HG03108 (cell line): ENCODE measurements at regions not wholly inside any gene's neighbourhood (a gene's known extent, or its start where the extent isn't known, plus 50 kb on each side); places are given as distances from the start of the nearest gene placed in this dataset.

Experiments used
- ATAC-seq: cut with Tn5 transposase; IDR thresholded peaks from one replicate; pipeline ENCODE4 v1.9.1; 2021; ENCODE audit warnings: moderate library complexity; ENCODE audit not compliant: unreplicated experiment

DNA sequence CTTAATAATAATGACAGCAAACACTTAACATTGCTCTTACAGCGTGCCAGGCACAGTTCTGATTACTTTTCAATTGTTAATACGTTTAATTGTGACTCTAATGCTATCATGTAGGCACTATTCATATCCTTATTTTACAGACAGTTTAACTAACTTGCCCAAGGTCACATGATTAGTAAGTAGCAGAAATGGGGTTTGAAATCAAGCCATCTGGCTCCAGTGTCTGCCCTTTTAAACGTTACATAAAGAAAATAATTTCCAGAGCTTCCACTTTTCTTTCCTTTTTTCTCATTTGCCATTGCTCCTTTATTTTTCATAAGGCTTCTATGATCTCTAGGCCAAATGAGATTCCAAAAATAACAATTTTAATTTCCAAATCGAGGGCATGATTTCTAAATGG, 50.6 kb upstream of the IKZF2 start:
- ATAC-seq: no peak

DNA sequence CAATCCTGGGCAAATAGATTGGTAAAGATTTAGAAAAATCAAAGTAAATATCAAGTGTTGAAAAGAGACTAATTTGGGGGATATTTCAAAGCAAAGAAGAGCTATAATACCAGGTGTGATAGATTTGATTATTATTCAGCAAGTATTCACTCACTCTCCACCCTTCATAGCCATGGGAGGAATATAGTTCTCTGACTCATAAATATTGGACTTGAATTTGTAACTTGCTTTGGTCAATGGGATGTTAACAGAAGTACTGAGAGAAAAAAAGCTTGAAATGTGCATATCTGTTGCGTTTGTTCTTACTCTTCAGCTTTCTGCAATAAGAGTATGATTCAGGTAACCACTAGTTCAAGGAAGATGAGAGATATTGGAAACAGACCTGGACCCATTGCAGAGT, 54.5 kb upstream of the IKZF2 start:
- no peak for ATAC-seq

DNA sequence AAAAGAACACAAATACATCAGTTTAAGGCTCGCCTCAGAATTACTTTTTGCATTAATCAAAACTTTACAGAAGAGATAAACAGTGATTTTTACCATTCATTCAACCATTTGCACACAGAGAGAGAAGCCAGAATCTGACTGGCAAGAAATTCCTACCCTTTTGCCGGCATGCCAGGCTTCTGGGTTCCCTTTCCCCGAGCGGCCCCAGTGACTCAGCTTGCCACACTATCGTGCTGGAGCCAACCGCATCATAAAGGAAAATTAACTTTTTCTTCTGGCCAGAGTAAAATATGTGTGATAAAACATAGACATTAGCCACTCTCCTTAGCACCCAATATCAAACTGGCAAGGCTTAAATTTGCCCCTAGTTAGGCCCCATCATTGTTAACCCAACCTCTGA, 61.8 kb upstream of the IKZF2 start:
- no peak for ATAC-seq

DNA sequence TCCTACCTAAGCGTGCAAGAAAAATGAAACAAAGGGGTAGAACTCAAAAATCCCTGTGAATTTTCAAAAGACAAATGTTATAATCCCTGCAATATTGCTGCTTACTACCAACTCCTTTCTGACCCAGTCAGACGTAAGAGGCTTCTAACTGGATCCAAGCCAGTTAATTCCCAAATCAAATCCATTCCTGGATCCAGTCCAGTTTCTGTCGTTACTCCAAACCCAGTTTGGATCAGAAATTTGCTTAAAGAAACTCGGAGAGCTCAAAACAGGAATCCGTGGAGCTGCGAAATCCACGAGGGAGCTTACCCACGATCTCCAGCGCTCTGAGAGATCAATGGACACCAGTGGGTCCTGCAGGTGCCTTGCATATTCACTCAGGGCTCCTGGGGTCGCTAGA, 62.8 kb upstream of the IKZF2 start:
- no peak for ATAC-seq

DNA sequence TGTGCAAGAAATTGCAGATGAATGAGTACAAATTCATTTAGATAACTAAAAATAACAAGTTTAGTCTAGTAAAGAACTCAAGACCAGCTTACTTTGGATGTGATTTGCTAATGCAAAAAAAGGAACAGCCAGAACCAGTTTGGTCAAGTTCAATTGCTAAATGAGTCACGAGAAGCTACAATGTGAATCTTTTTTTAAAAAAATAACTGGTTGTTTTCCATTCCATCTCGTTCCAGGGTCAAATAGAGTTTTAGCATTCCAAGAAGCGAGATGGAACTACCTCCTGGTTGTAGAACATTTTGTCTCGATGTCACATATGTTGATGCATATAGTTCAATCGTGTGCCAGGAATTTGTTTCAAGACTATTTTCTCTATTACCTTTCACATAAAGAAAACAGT, 65.0 kb upstream of the IKZF2 start:
- ATAC-seq: no peak

DNA sequence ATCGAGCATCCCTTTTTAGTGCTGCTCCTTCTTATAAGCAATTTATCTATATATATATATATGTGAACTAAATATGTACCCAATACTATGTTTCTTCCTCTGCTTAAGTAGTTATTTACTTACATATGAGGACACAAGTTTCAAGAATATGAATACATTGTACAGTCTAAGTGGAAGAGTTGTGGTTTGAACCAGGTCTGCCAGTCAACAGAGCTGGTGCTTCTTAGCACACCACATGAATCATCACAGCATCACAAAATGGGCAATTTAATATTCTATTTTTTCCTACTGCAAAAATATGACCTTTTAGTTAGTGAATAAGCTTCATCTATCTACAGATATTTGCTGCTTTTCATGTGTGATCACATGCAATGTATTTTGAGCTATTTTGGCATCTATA, 64.4 kb upstream of the SPAG16 start:
- no peak for ATAC-seq

DNA sequence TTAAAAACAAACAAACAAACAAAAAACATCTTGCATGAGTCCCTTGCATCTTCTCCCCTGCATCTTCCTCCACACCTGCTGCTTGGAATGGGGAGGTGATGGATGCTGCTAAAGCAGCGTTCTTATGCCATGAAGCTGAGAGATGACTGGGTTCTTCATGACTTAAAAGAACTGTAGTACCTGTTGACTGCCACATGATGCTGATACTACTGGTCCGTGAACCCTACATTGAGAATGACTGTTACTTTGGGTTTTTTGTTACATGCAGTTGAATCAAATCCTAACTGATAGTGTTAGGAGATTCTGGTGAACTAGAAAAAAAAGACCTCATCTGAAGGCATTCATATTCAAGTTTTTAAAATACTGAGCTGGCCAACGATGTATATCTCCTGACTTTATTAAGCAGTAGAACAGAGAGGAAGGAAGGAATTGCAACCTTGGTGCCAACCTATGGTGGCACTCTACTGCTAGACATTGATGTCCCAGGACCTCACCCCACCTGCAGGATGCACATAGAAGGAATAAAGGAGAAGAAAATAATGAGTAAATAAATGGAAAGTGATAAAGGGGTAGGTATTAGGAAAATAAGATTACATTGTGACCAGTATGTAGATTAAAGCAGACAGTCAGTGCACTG, 63.2 kb upstream of the SPAG16 start:
- ATAC-seq: no peak

DNA sequence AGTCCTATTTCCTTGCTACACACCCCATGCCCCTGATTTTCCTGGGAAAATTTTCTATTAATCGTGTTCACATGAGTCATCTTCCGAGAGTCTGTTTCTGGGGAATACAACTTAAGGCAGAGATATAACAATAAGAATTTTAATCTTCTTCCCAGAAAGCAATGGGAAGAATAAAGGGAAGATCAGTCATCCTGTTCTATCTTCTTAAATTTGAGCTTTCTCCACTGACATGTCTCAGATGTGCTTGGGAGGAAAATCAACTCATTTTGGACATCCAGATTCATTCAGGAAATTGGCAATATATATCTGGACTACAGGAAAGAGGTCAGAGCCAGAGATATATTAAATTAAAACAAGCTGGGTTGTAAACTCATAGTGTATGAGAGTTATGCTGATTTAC, 62.3 kb upstream of the SPAG16 start:
- no peak for ATAC-seq

DNA sequence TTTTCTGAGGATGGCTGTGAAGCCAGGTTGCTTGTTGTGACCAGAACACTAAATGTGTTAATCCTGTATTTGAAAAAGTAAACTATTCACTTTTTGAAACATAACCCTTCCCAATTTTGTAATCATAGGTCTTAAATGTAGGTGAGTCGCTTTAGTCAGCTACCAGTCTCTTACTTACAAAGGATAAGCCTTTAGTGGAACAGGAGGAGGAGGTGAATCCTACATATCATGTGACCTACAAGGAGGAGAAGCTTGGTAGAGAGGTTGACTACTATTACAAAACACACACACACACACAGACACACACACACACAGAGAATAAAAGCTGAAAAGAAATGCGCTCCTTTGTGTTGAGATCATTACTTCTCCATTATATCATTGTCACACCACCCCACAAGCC, 59.9 kb upstream of the SPAG16 start:
- ATAC-seq: no peak

DNA sequence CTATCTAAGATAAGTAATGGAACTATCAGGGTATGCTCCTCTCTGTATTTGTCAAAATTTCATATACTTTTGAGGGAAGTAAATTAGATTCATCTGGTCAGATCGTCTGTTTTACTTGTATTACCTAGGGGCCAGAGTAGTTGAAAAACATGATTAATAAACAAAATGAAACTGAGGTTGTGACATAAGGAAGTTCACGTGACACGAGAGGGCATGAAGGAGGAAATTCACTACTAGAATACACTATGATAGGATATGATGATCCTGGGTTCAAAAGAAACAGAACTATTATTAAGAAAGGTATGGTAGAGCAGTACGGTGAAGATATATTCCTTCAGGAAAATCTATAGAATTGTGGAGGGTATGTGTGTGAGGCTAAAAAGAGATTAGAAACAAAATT, 58.4 kb upstream of the SPAG16 start:
- ATAC-seq: no peak

DNA sequence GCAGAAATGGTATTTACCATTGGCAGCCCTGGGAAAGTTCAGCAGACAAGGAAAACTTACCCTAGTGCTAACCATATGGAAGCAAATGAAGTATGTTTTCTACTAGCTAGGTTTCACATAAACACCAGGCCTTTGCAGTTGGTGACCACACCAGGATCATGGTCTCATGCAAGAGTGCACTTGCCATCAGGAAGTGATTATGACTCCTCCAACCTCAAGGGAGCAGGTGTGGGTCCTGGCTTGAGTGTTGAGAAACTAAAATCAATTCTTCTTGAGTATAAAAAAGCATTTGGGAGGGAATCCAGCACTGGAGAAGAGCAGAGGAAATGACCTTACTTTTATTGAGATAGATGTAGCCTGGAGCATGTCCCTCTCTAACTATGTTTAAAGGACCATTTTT, 56.8 kb upstream of the SPAG16 start:
- peak; percentile 91 for ATAC-seq

DNA sequence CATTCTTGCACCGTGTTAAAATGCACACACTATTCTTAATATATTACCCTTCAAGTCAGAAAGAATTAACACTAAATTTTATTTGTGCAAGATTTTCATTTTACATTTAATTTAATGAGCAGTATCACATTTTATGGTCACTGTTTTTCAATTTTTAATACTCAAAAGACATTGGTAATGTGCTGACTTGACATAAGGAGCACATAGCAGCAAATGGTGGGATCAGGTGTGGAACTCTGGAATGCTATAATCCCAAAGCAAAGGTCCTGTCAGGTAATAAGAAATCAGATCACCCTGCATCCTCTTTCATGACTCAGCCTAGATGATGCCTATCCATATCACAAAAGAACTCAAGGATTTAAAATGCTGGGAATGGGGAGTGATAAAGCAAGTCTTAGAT, 55.6 kb upstream of the SPAG16 start:
- no peak for ATAC-seq

DNA sequence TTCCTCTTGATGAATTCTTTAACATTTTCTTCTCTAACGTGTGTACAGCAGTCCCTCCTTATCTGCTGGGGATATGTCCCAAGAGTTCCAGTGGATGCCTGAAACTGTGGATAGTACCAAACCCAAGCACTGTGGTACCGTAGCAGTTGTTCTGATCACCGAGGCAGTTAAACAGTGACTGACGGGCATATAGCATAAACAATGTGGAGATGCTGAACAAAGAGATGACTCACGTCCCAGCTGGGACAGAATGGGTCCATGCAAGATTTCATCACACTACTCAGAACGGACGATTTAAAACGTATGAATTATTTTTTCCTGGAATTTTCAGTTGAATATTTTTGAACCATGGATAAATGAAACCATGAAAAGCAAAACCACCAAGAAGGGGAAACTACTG, 54.5 kb upstream of the SPAG16 start:
- no peak for ATAC-seq

DNA sequence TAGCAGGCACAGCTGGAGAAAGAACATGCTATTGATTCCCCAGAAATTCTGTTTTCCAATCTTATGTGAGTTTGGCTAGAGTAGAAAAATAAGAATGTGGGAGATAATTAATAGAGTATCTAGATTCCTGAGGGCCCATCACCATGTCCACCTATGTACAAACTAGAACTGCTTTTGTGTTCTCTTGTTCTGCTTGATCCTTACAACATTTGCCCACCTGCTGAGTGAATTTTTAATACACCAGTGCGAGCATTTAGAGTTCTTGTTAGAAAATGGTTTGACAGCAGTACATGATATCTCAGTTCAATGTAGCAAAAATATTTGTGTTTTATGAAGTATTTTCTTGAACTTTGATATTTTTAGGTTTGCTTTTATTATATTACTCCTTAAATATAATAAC, 52.3 kb upstream of the SPAG16 start:
- ATAC-seq: no peak

DNA sequence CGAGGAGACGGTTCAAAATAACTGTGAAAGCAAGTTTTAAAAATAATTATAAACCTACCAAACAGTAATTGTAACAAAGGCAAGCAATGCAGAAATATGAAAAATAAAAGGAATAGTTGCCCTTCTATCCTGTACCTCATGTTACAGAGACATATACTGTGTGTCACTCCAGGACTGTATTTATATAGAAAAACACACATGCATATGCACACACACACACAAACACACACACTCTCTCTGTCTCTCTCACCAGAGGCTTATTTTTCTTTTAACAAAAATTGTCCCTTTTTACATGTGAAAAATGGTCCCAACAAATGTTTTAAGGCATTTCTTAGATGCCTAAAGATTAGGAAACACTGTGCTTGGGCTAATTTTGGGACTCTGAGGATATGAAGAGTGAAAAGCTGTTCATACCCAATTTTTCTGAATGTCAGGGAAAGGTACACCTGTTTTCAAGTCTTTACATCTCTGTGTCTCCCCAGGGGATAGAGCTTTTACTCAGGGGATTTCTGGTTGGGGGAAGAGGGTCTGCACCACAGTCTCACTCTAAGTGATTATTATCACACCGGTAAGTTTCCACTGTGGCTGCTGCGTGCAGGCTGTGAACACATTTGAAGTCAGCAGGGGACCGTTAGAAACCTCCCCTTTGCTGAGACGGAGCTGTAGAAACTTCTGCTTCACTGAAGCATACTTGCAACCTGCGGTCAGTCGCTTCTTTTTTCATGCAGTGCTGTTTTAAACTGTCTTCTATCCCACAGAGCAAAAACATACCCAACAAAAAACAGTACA, 51.4 kb upstream of the SPAG16 start:
- peak; percentile 90 for ATAC-seq

DNA sequence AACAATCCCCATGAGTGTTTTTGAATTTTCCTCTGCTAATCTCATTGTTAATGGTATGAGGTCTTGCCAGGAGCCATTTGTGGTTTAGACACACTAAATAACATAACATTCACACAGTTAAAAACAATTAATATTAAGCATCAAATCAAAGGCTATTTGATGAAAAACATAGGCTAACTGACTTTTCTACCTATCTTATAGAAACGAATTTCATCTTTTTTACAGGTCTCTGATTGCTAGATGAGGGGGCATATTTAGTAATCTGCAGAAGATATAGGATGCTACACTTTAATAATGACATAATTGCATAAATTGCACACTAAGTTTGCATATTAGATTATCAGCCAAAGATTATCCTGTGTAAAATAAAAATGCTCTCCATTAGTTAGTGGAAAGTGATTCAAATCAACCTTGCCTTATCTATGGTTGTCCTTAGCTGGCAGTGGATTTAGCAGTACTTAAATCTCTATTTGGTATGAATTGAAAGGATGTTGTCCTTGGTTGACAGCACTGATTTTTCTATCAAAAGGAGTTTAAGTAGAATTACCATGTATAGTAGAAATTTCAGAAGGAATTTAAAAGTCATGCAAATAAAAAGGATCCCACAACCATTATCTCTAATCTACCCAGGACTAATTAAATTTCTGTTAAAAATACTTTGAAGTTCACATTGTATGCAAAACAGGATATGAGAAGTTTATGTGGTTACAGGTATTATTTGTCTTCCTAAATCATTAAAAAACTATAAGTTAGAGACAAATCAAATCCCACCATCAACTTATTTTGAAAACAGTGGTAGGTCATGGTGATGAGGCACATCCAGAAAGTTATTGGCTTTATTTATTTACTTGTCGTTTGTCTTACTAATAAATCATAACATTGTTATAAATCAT, 50.6 kb upstream of the SPAG16 start:
- no peak for ATAC-seq
